GM10266 (cell line): ENCODE measurements at regions not wholly inside any gene's neighbourhood (a gene's known extent, or its start where the extent isn't known, plus 50 kb on each side); places are given as distances from the start of the nearest gene placed in this dataset.

Experiments used
- DNase-seq: peaks from one replicate; pipeline ENCODE4 v3.0.0; 2012; ENCODE audit errors: extremely low spot score
- CTCF ChIP-seq: IDR thresholded peaks from 2 replicates; pipeline ENCODE4 v1.5.1; 2012; ENCODE audit warnings: mild to moderate bottlenecking, low read depth; ENCODE audit not compliant: control insufficient read depth, insufficient read depth; ENCODE audit errors: missing control alignments

- no peak for DNase-seq
- TF ChIP-seq CTCF: no peak
Measured at GRCh38 chr6:145208474-145208873, 526.8 kb downstream of the EPM2A start.

GRCh38 chr6:145209272-145209671, 526.0 kb downstream of the EPM2A start:
- DNase-seq: no peak
- TF ChIP-seq CTCF: no peak

- TF ChIP-seq CTCF: no peak
- DNase-seq: no peak
Measured at GRCh38 chr6:145212813-145213212, 522.5 kb downstream of the EPM2A start.

GRCh38 chr6:145213614-145214013, 521.7 kb downstream of the EPM2A start:
- DNase-seq: peak; percentile 14
- TF ChIP-seq CTCF: no peak

- no peak for DNase-seq
- peak; percentile 50 for TF ChIP-seq CTCF
Measured at GRCh38 chr6:145214570-145214969, 520.8 kb downstream of the EPM2A start.

GRCh38 chr6:145224450-145224849, 510.9 kb downstream of the EPM2A start:
- no peak for DNase-seq
- TF ChIP-seq CTCF: no peak

GRCh38 chr6:145225500-145225899, 509.8 kb downstream of the EPM2A start:
- TF ChIP-seq CTCF: no peak
- no peak for DNase-seq
